ENCODE measurements at regions not wholly inside any gene's neighbourhood (a gene's known extent, or its start where the extent isn't known, plus 50 kb on each side); places are given as distances from the start of the nearest gene placed in this dataset.

DNA sequence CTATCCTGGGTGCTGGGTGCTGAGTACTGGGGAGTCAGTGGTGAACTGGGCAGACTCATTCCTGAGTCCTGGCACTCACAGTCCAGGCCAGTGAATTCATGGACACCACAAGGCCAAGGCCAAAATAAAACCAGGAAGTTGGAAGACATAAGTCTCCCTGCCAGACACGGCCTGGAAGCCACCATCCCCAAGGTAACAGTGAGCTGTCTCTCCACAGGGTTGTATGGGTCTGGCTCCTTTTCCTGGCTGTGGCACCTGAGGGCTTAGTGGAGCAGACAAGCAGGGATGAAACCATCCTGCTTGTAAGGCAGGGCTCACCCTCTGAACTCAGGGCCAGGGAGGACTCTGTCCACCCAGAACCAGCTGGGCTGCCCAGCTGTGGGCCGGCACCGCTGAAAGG is 54.7 kb upstream of the ALX4 start:
- TF ChIP-seq POLR2A (IDR thresholded peaks at IDR 0.05) = no peak
- no peak for TF ChIP-seq EP300 (IDR thresholded peaks at IDR 0.05)

Data from ovary (tissue), 1 donor.